ENCODE measurements at regions not wholly inside any gene's neighbourhood (a gene's known extent, or its start where the extent isn't known, plus 50 kb on each side); places are given as distances from the start of the nearest gene placed in this dataset.

GRCh38 chr3:31364711-31365110 is 168.0 kb upstream of the STT3B start:
- no peak for DNase-seq (ENCODE audit: extremely low read depth in 1 of 2, low read depth in 1 of 2)

GRCh38 chr3:31367518-31367917 is 165.2 kb upstream of the STT3B start:
- DNase-seq (ENCODE audit: extremely low read depth in 1 of 2, low read depth in 1 of 2): no peak

- DNase-seq (ENCODE audit: extremely low read depth in 1 of 2, low read depth in 1 of 2): no peak
Observed at GRCh38 chr3:31369637-31370379, 162.9 kb upstream of the STT3B start.

- no peak for DNase-seq (ENCODE audit: extremely low read depth in 1 of 2, low read depth in 1 of 2)
Observed at GRCh38 chr3:31370380-31370666, 162.4 kb upstream of the STT3B start.

GRCh38 chr3:31370681-31371080 is 162.0 kb upstream of the STT3B start:
- no peak for DNase-seq (ENCODE audit: extremely low read depth in 1 of 2, low read depth in 1 of 2)

GRCh38 chr3:31371484-31372177 is 161.1 kb upstream of the STT3B start:
- no peak for DNase-seq (ENCODE audit: extremely low read depth in 1 of 2, low read depth in 1 of 2)

GRCh38 chr3:31373681-31374080 is 159.0 kb upstream of the STT3B start:
- no peak for DNase-seq (ENCODE audit: extremely low read depth in 1 of 2, low read depth in 1 of 2)

- no peak for DNase-seq (ENCODE audit: extremely low read depth in 1 of 2, low read depth in 1 of 2)
Observed at GRCh38 chr3:31377045-31377642, 155.6 kb upstream of the STT3B start.

GRCh38 chr3:31378231-31378630 is 154.5 kb upstream of the STT3B start:
- DNase-seq (ENCODE audit: extremely low read depth in 1 of 2, low read depth in 1 of 2): no peak

- no peak for DNase-seq (ENCODE audit: extremely low read depth in 1 of 2, low read depth in 1 of 2)
Observed at GRCh38 chr3:31379598-31379997, 153.1 kb upstream of the STT3B start.

- no peak for DNase-seq (ENCODE audit: extremely low read depth in 1 of 2, low read depth in 1 of 2)
Observed at GRCh38 chr3:31382856-31383255, 149.9 kb upstream of the STT3B start.

- DNase-seq (ENCODE audit: extremely low read depth in 1 of 2, low read depth in 1 of 2): no peak
Observed at GRCh38 chr3:31384117-31384516, 148.6 kb upstream of the STT3B start.

GRCh38 chr3:31389939-31390338 is 142.8 kb upstream of the STT3B start:
- DNase-seq (ENCODE audit: extremely low read depth in 1 of 2, low read depth in 1 of 2): no peak

GRCh38 chr3:31390466-31390865 is 142.3 kb upstream of the STT3B start:
- no peak for DNase-seq (ENCODE audit: extremely low read depth in 1 of 2, low read depth in 1 of 2)

- DNase-seq (ENCODE audit: extremely low read depth in 1 of 2, low read depth in 1 of 2): no peak
Observed at GRCh38 chr3:31391150-31391549, 141.6 kb upstream of the STT3B start.

GRCh38 chr3:31392568-31392967 is 140.2 kb upstream of the STT3B start:
- DNase-seq (ENCODE audit: extremely low read depth in 1 of 2, low read depth in 1 of 2): no peak

GRCh38 chr3:31399271-31399670 is 133.5 kb upstream of the STT3B start:
- DNase-seq (ENCODE audit: extremely low read depth in 1 of 2, low read depth in 1 of 2): no peak

- no peak for DNase-seq (ENCODE audit: extremely low read depth in 1 of 2, low read depth in 1 of 2)
Observed at GRCh38 chr3:31402117-31402516, 130.6 kb upstream of the STT3B start.

GRCh38 chr3:31403197-31403596 is 129.5 kb upstream of the STT3B start:
- no peak for DNase-seq (ENCODE audit: extremely low read depth in 1 of 2, low read depth in 1 of 2)

- DNase-seq (ENCODE audit: extremely low read depth in 1 of 2, low read depth in 1 of 2): no peak
Observed at GRCh38 chr3:31404871-31405270, 127.9 kb upstream of the STT3B start.

- DNase-seq (ENCODE audit: extremely low read depth in 1 of 2, low read depth in 1 of 2): no peak
Observed at GRCh38 chr3:31405515-31405914, 127.2 kb upstream of the STT3B start.

GRCh38 chr3:31406896-31407295 is 125.8 kb upstream of the STT3B start:
- DNase-seq (ENCODE audit: extremely low read depth in 1 of 2, low read depth in 1 of 2): no peak
